ENCODE measurements at regions not wholly inside any gene's neighbourhood (a gene's known extent, or its start where the extent isn't known, plus 50 kb on each side); places are given as distances from the start of the nearest gene placed in this dataset.
A peak's percentile ranks its signal among the peaks of the same experiment; 100 is the strongest.

GRCh38 chr16:85290626-85291301, 178.5 kb upstream of the CIBAR2 start (continued):
- 0 out of 2 replicates have a peak, but pooled peaks have one; percentile 17 for TF ChIP-seq ZNF777 (CRISPR knock-in tag; IDR thresholded peaks at IDR 0.05)
- TF ChIP-seq, protein P1, sequence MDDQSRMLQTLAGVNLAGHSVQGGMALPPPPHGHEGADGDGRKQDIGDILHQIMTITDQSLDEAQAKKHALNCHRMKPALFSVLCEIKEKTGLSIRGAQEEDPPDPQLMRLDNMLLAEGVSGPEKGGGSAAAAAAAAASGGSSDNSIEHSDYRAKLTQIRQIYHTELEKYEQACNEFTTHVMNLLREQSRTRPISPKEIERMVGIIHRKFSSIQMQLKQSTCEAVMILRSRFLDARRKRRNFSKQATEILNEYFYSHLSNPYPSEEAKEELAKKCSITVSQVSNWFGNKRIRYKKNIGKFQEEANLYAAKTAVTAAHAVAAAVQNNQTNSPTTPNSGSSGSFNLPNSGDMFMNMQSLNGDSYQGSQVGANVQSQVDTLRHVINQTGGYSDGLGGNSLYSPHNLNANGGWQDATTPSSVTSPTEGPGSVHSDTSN (CRISPR knock-in tag; IDR thresholded peaks at IDR 0.05; ENCODE audit: borderline replicate concordance), result no peak
- TF ChIP-seq, protein P2, sequence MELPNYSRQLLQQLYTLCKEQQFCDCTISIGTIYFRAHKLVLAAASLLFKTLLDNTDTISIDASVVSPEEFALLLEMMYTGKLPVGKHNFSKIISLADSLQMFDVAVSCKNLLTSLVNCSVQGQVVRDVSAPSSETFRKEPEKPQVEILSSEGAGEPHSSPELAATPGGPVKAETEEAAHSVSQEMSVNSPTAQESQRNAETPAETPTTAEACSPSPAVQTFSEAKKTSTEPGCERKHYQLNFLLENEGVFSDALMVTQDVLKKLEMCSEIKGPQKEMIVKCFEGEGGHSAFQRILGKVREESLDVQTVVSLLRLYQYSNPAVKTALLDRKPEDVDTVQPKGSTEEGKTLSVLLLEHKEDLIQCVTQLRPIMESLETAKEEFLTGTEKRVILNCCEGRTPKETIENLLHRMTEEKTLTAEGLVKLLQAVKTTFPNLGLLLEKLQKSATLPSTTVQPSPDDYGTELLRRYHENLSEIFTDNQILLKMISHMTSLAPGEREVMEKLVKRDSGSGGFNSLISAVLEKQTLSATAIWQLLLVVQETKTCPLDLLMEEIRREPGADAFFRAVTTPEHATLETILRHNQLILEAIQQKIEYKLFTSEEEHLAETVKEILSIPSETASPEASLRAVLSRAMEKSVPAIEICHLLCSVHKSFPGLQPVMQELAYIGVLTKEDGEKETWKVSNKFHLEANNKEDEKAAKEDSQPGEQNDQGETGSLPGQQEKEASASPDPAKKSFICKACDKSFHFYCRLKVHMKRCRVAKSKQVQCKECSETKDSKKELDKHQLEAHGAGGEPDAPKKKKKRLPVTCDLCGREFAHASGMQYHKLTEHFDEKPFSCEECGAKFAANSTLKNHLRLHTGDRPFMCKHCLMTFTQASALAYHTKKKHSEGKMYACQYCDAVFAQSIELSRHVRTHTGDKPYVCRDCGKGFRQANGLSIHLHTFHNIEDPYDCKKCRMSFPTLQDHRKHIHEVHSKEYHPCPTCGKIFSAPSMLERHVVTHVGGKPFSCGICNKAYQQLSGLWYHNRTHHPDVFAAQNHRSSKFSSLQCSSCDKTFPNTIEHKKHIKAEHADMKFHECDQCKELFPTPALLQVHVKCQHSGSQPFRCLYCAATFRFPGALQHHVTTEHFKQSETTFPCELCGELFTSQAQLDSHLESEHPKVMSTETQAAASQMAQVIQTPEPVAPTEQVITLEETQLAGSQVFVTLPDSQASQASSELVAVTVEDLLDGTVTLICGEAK (IDR thresholded peaks at IDR 0.05), result no peak
- TF ChIP-seq, protein P2 (CRISPR knock-in tag; IDR thresholded peaks at IDR 0.05), result 0 out of 2 replicates have a peak, but pooled peaks have one; percentile 32
- TF ChIP-seq, protein P3, sequence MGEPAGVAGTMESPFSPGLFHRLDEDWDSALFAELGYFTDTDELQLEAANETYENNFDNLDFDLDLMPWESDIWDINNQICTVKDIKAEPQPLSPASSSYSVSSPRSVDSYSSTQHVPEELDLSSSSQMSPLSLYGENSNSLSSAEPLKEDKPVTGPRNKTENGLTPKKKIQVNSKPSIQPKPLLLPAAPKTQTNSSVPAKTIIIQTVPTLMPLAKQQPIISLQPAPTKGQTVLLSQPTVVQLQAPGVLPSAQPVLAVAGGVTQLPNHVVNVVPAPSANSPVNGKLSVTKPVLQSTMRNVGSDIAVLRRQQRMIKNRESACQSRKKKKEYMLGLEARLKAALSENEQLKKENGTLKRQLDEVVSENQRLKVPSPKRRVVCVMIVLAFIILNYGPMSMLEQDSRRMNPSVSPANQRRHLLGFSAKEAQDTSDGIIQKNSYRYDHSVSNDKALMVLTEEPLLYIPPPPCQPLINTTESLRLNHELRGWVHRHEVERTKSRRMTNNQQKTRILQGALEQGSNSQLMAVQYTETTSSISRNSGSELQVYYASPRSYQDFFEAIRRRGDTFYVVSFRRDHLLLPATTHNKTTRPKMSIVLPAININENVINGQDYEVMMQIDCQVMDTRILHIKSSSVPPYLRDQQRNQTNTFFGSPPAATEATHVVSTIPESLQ (CRISPR knock-in tag; conservative IDR thresholded peaks at IDR 0.05), result no peak
- TF ChIP-seq SMC3 (IDR thresholded peaks at IDR 0.05; ENCODE audit: low read length), result no peak
- no peak for TF ChIP-seq ZFP36L2 (CRISPR knock-in tag; IDR thresholded peaks at IDR 0.05)
- no peak for TF ChIP-seq FOXJ3 (CRISPR knock-in tag; IDR thresholded peaks at IDR 0.05; ENCODE audit: borderline replicate concordance)
- TF ChIP-seq ZNF383 (CRISPR knock-in tag; IDR thresholded peaks at IDR 0.05; ENCODE audit: borderline replicate concordance), result peak; percentile 83; the same call in 1 of the 2 replicates
- TF ChIP-seq ZNF292 (CRISPR knock-in tag; IDR thresholded peaks at IDR 0.05; ENCODE audit: borderline replicate concordance, low read depth), result no peak
- TF ChIP-seq THAP11 (CRISPR knock-in tag; IDR thresholded peaks at IDR 0.05), result no peak
- 0 out of 2 replicates have a peak, but pooled peaks have one; percentile 41 for TF ChIP-seq ZNF609 (CRISPR knock-in tag; IDR thresholded peaks at IDR 0.05; ENCODE audit: borderline replicate concordance)
